ENCODE measurements at regions not wholly inside any gene's neighbourhood (a gene's known extent, or its start where the extent isn't known, plus 50 kb on each side); places are given as distances from the start of the nearest gene placed in this dataset.

DNA sequence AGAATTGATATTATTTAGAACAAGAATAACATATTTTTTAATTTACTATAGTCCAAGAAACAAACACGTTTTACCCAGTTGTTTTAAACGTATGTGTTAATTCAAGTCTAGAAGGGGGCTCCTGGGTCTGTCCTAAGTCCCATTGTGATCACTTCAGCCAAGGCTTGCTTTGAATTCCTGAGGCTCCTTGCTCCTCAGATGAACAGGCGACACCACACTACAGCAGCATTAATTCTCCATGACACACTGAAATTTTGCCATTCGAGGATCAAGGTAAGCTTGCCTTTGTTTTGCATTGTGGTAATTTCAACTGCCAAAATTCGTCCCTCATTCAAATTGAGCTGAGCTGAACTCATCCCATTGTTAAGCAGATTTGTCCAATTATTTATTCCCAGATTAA is 1442.6 kb downstream of the SLITRK5 start:
- H3K27ac ChIP-seq, result no peak overlapping the region
- no peaks in the 10 kb centered on the region for H3K36me3 ChIP-seq
- DNase-seq (ENCODE audit: low spot score) (no peak), ATAC-seq (ENCODE audit: insufficient number of reproducible peaks, low FRiP score, low read depth) (no peak)
- TF ChIP-seq CTCF (IDR thresholded peaks at IDR 0.05), result no peak
- no peaks in the 10 kb centered on the region for H3K9me3 ChIP-seq
- H3K4me3 ChIP-seq, result no peak overlapping the region
- no peaks in the 10 kb centered on the region for H3K4me1 ChIP-seq (ENCODE audit: control insufficient read depth in 1 of 2, low read depth in 2 of 2)
- no peaks in the 10 kb centered on the region for H3K27me3 ChIP-seq (replicated peaks; ENCODE audit: insufficient read depth)

- no peak for TF ChIP-seq CTCF (IDR thresholded peaks at IDR 0.05)
- Histone ChIP-seq H3K4me3 (no peak overlapping the region), H3K36me3 (no peaks in the 10 kb centered on the region), H3K4me1 (ENCODE audit: control insufficient read depth in 1 of 2, low read depth in 2 of 2) (no peaks in the 10 kb centered on the region), H3K9me3 (no peaks in the 10 kb centered on the region), H3K27me3 (replicated peaks; ENCODE audit: insufficient read depth) (no peaks in the 10 kb centered on the region), H3K27ac (no peak overlapping the region)
- DNase-seq (ENCODE audit: low spot score) (no peak), ATAC-seq (ENCODE audit: insufficient number of reproducible peaks, low FRiP score, low read depth) (no peak)
These were observed 1444.1 kb downstream of the SLITRK5 start for GRCh38 chr13:89115307-89115706.

GRCh38 chr13:89136678-89137077 is 1465.5 kb downstream of the SLITRK5 start:
- Histone ChIP-seq H3K4me1 (ENCODE audit: control insufficient read depth in 1 of 2, low read depth in 2 of 2) (no peaks in the 10 kb centered on the region), H3K36me3 (no peaks in the 10 kb centered on the region), H3K27ac (no peak overlapping the region), H3K27me3 (replicated peaks; ENCODE audit: insufficient read depth) (no peaks in the 10 kb centered on the region), H3K9me3 (no peaks in the 10 kb centered on the region), H3K4me3 (no peak overlapping the region)
- DNase-seq (ENCODE audit: low spot score) (no peak), ATAC-seq (ENCODE audit: insufficient number of reproducible peaks, low FRiP score, low read depth) (no peak)
- no peak for TF ChIP-seq CTCF (IDR thresholded peaks at IDR 0.05)

GRCh38 chr13:89150362-89150761 is 1479.2 kb downstream of the SLITRK5 start:
- no peak for TF ChIP-seq CTCF (IDR thresholded peaks at IDR 0.05)
- no peak for ATAC-seq (ENCODE audit: insufficient number of reproducible peaks, low FRiP score, low read depth)
- H3K27ac ChIP-seq, result no peak overlapping the region

GRCh38 chr13:89153941-89154340 is 1482.8 kb downstream of the SLITRK5 start:
- no peak for ATAC-seq (ENCODE audit: insufficient number of reproducible peaks, low FRiP score, low read depth)
- no peak overlapping the region for H3K4me3 ChIP-seq

More at GRCh38 chr13:89150362-89150761, 1479.2 kb downstream of the SLITRK5 start:
- H3K4me1 ChIP-seq (ENCODE audit: control insufficient read depth in 1 of 2, low read depth in 2 of 2), result no peaks in the 10 kb centered on the region
- H3K9me3 ChIP-seq, result no peaks in the 10 kb centered on the region
- H3K36me3 ChIP-seq, result no peaks in the 10 kb centered on the region
- DNase-seq (ENCODE audit: low spot score), result no peak
- H3K4me3 ChIP-seq, result no peak overlapping the region
- no peaks in the 10 kb centered on the region for H3K27me3 ChIP-seq (replicated peaks; ENCODE audit: insufficient read depth)

More at GRCh38 chr13:89153941-89154340, 1482.8 kb downstream of the SLITRK5 start:
- TF ChIP-seq CTCF (IDR thresholded peaks at IDR 0.05), result no peak
- H3K27ac ChIP-seq, result no peak overlapping the region
- H3K9me3 ChIP-seq, result no peaks in the 10 kb centered on the region
- no peaks in the 10 kb centered on the region for H3K36me3 ChIP-seq
- no peaks in the 10 kb centered on the region for H3K27me3 ChIP-seq (replicated peaks; ENCODE audit: insufficient read depth)
- no peaks in the 10 kb centered on the region for H3K4me1 ChIP-seq (ENCODE audit: control insufficient read depth in 1 of 2, low read depth in 2 of 2)
- no peak for DNase-seq (ENCODE audit: low spot score)

All from thoracic aorta (tissue), 2 donors.